Esophagus muscularis mucosa (tissue), 4 donors: ENCODE measurements at regions not wholly inside any gene's neighbourhood (a gene's known extent, or its start where the extent isn't known, plus 50 kb on each side); places are given as distances from the start of the nearest gene placed in this dataset.
"Not testable (repeated sequence)": the region's sequence is repeated elsewhere in the genome, so short reads cannot be mapped to it uniquely, and the experiment has no call there.

Experiments
- DNase-seq: peaks from one replicate; pipeline ENCODE4 v3.0.0-alpha.2; 2017; ENCODE audit errors: extremely low spot score
- H3K27ac ChIP-seq, 4 donors: fragments of 200-600 bp; sonication (generic); replicated peaks in 1 of 4; 1 replicate in 3 of 4; 2 replicates in 1 of 4; pipeline ENCODE4 v1.5.1; 2016 to 2019; ENCODE audit warnings: mild to moderate bottlenecking in 1 of 4
- H3K27me3 ChIP-seq, 4 donors: fragments of 200-600 bp; sonication (generic); one replicate each; pipeline versions ENCODE4 v1.5.1 to v1.6.0; 2016 to 2019
- H3K36me3 ChIP-seq, 4 donors: fragments of 200-600 bp; sonication (generic); one replicate each; pipeline ENCODE4 v1.5.1; 2016 to 2019
- H3K4me1 ChIP-seq, 4 donors: fragments of 200-600 bp; sonication (generic); one replicate each; pipeline ENCODE4 v1.5.1; 2016 to 2019
- H3K4me3 ChIP-seq, 4 donors: fragments of 200-600 bp; sonication (generic); 1 replicate in 2 of 4; 2 replicates in 2 of 4; pipeline ENCODE4 v1.5.1; 2016 to 2019; ENCODE audit warnings: mild to moderate bottlenecking in 4 of 4, moderate library complexity in 1 of 4
- H3K9me3 ChIP-seq, 4 donors: fragments of 200-600 bp; sonication (generic); 1 replicate in 3 of 4; 2 replicates in 1 of 4; pipeline ENCODE4 v1.5.1; 2016 to 2019
- EP300 ChIP-seq: sonication (generic); formaldehyde crosslinking; IDR thresholded peaks from one replicate; pipeline ENCODE4 v1.6.1; 2017; ENCODE audit warnings: antibody characterized with exemption
- POLR2A ChIP-seq: fragments of 450-650 bp; IDR thresholded peaks from one replicate; pipeline ENCODE4 v1.6.1; 2017; ENCODE audit warnings: antibody characterized with exemption, moderate library complexity, mild to moderate bottlenecking, low read depth
- POLR2AphosphoS5 ChIP-seq, 2 donors: sonication (generic); formaldehyde crosslinking; IDR thresholded peaks; one replicate each; pipeline ENCODE4 v1.6.1; 2017; ENCODE audit warnings: antibody characterized with exemption in 2 of 2
- WGBS: methylation state at CpG from one replicate; pipeline ENCODE4 v1.1.5; 2018; 5-methylcytosine and 5-hydroxymethylcytosine counted together
- intact Hi-C: fragments of 100-400 bp; cut with DNase I; formaldehyde crosslinking; loops from one replicate; pipeline ENCODE4 v1.15.1; 2023
- TF ChIP-seq, protein P1 (sequence below), 3 experiments: fragments of 200-600 bp in 2 of 3; fragments of 450-650 bp in 1 of 3; sonication (generic) in 2 of 3; IDR thresholded peaks; one replicate each; pipeline ENCODE4 v1.5.1; 2017 to 2019; ENCODE audit warnings: antibody characterized with exemption in 3 of 3, mild to moderate bottlenecking in 2 of 3, moderate library complexity in 1 of 3

DNA sequence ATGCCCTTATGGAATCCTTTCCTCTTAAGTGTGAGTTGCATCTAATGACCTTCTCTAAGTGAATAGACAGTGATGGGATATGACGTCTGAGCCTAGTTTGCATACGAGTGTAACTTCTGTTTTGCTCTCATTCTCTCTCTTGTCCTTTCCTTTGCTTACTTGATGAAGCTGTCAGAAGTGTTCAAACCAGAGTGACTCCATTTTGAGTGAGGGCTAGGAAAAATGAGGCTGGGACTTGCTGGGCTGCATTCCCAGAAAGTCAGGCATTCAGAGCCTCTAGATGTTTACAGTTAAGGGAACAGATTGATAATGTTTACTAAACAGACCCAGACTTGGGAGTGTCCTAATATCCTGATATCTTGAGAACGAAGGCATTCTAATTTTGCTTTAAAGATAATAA lies 311.2 kb upstream of the SOX4 start:
- H3K9me3 ChIP-seq, H3K4me1 ChIP-seq, H3K27me3 ChIP-seq, H3K4me3 ChIP-seq, H3K27ac ChIP-seq, H3K36me3 ChIP-seq, intact Hi-C loops: not testable (repeated sequence)
- peak; percentile 37 for DNase-seq
- WGBS: 68% methylated on average over 3 of the region's 3 CpGs

DNA sequence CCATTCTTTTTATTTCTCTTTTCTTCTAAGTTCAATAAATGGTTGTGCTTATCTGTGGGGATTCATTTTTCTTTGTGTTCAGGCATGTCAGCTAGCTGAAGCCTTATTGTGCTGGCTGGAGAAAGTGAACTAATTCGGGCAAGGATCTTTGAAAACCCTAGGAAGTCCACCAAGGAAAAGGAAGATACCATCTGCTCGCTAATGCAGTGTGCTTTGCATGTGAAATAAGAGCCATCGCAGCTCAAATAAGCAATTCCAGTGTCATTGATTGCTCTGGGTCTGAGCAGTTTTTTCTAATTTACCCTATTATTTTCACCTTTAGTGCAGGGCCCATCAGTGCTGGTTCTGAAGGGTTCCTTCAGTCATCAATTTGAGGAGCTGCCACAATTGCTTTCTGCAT lies 309.4 kb upstream of the SOX4 start:
- Histone ChIP-seq H3K27me3 (no peaks in the 10 kb centered on the region), H3K4me1 (no peaks in the 10 kb centered on the region), H3K9me3 (no peaks in the 10 kb centered on the region), H3K27ac (no peak overlapping the region), H3K4me3 (no peak overlapping the region), H3K36me3 (no peaks in the 10 kb centered on the region)
- DNase-seq: no peak
- 87% methylated on average over 3 of the region's 3 CpGs for WGBS
- no peak for TF ChIP-seq POLR2AphosphoS5 (IDR thresholded peaks at IDR 0.05)
- TF ChIP-seq POLR2A: no peak
- TF ChIP-seq, protein P1, sequence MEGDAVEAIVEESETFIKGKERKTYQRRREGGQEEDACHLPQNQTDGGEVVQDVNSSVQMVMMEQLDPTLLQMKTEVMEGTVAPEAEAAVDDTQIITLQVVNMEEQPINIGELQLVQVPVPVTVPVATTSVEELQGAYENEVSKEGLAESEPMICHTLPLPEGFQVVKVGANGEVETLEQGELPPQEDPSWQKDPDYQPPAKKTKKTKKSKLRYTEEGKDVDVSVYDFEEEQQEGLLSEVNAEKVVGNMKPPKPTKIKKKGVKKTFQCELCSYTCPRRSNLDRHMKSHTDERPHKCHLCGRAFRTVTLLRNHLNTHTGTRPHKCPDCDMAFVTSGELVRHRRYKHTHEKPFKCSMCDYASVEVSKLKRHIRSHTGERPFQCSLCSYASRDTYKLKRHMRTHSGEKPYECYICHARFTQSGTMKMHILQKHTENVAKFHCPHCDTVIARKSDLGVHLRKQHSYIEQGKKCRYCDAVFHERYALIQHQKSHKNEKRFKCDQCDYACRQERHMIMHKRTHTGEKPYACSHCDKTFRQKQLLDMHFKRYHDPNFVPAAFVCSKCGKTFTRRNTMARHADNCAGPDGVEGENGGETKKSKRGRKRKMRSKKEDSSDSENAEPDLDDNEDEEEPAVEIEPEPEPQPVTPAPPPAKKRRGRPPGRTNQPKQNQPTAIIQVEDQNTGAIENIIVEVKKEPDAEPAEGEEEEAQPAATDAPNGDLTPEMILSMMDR (IDR thresholded peaks at IDR 0.05): no peak
- no peak for TF ChIP-seq EP300
- intact Hi-C loops: no loop called here

- Histone ChIP-seq H3K27me3 (no peaks in the 10 kb centered on the region), H3K4me3 (no peak overlapping the region), H3K4me1 (no peaks in the 10 kb centered on the region), H3K27ac (no peak overlapping the region), H3K36me3 (no peaks in the 10 kb centered on the region), H3K9me3 (no peaks in the 10 kb centered on the region)
- 91% methylated on average over 7 of the region's 7 CpGs for WGBS
- peak; percentile 50 for DNase-seq
- intact Hi-C loops: no loop called here
- TF ChIP-seq POLR2AphosphoS5 (IDR thresholded peaks at IDR 0.05) (no peak), EP300 (no peak), POLR2A (no peak)
- TF ChIP-seq, protein P1 (IDR thresholded peaks at IDR 0.05): no peak
Measured at GRCh38 chr6:21284706-21285105, 308.8 kb upstream of the SOX4 start.

DNA sequence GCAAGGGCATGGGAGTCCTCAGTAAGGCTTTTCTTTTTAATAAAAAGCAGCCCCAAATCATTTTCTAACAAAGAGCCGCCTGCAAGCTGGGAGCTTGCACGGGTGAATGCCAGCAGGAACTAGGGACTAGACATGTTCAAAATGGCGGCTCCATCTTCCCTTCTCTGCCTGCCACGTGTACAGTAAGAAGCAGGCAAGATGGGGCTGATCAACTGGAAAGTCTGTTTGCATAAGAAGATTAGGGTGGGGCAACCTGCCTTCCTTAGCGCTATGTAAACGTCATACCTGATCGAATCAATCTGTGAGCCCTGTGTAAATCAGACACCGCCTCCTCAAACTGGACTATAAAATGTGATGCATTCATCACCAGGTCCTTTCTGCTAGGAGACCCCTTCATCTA lies 299.4 kb upstream of the SOX4 start:
- H3K4me1 ChIP-seq: no peaks in the 10 kb centered on the region
- intact Hi-C loops: no loop called here
- 96% methylated on average over 7 of the region's 8 CpGs for WGBS
- no peaks in the 10 kb centered on the region for H3K36me3 ChIP-seq
- H3K27ac ChIP-seq: no peak overlapping the region
- H3K27me3 ChIP-seq: no peaks in the 10 kb centered on the region
- no peaks in the 10 kb centered on the region for H3K9me3 ChIP-seq
- H3K4me3 ChIP-seq: no peak overlapping the region
- TF ChIP-seq, protein P1 (IDR thresholded peaks at IDR 0.05): no peak
- TF ChIP-seq POLR2A (no peak), POLR2AphosphoS5 (IDR thresholded peaks at IDR 0.05) (no peak), EP300 (no peak)
- DNase-seq: no peak

DNA sequence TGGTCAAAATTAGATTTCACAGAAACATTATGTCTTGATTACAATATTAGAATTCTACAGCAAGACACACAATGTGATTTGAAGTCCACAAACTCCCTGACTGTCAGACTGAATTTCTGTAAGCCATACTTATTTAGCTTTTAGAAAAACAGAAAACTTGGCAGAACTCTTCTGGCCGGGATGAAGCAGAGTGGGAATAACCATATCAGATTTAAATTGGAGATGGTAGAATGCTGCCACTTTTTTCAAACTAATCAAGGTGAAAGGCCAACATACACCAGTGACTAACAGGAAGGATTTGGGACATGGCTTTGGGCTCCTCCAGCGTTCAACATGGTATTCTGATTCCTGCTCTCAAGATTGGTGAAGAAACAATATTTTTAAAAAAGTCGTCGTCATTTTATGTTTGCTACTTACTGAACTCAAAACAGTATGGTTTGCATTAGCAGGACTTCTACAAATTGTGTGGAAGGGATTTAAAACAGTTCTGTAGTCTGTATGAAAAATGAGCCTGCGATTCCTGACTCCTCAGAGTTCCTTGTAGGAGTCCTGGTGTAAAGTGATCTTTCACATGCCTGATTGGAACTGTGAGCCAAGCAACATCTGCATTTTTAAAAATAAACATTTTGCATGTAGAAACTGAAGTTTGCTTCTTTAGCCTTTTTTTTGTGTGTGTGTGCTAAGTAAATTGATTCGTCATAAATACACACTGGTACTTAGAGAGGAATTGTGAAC lies 297.9 kb upstream of the SOX4 start:
- DNase-seq: no peak
- Histone ChIP-seq H3K27ac (no peak overlapping the region), H3K4me1 (no peaks in the 10 kb centered on the region), H3K36me3 (no peaks in the 10 kb centered on the region), H3K9me3 (peaks cover 0 to 3% (median 0%) of the 10 kb centered on the region in 4 donors), H3K27me3 (no peaks in the 10 kb centered on the region), H3K4me3 (no peak overlapping the region)
- intact Hi-C loops: no loop called here
- 64% methylated on average over 6 of the region's 6 CpGs for WGBS
- TF ChIP-seq, protein P1 (IDR thresholded peaks at IDR 0.05): no peak
- no peak for TF ChIP-seq POLR2A
- TF ChIP-seq EP300: no peak
- no peak for TF ChIP-seq POLR2AphosphoS5 (IDR thresholded peaks at IDR 0.05)
